Keratinocyte (primary cell): ENCODE measurements at regions not wholly inside any gene's neighbourhood (a gene's known extent, or its start where the extent isn't known, plus 50 kb on each side); places are given as distances from the start of the nearest gene placed in this dataset.

ENCODE experiments used
- DNase-seq: peaks from one replicate; pipeline ENCODE4 v3.0.0-alpha.2; 2011; ENCODE audit warnings: low read depth, missing footprints, low spot score
- FAIRE-seq: peaks from 2 replicates; lab custom pipeline; 2011; peaks lifted over from hg19 to GRCh38; lab: Jason Lieb, UNC
- H2AFZ ChIP-seq: 2 replicates; pipeline ENCODE4 v1.6.0; 2012; ENCODE audit warnings: low read length, control low read depth, inconsistent platforms; ENCODE audit not compliant: control insufficient read depth
- H3K27ac ChIP-seq: 2 replicates; pipeline ENCODE4 v1.5.1; 2011; ENCODE audit warnings: low read length; ENCODE audit not compliant: control insufficient read depth, insufficient read depth
- H3K27me3 ChIP-seq: 3 replicates; pipeline ENCODE4 v1.6.0; 2011; ENCODE audit warnings: low read length; ENCODE audit not compliant: control insufficient read depth, insufficient read depth; ENCODE audit errors: extremely low read depth
- H3K36me3 ChIP-seq, 2 experiments: 2 replicates in 1 of 2; 3 replicates in 1 of 2; pipeline ENCODE4 v1.5.1; 2011; ENCODE audit warnings: low read length in 2 of 2, mild to moderate bottlenecking in 1 of 2; ENCODE audit not compliant: control insufficient read depth in 2 of 2, insufficient read depth in 2 of 2; ENCODE audit errors: extremely low read depth in 1 of 2
- H3K4me1 ChIP-seq: 3 replicates; pipeline ENCODE4 v1.5.1; 2011; ENCODE audit warnings: low read length; ENCODE audit not compliant: control insufficient read depth, insufficient read depth; ENCODE audit errors: extremely low read depth
- H3K4me2 ChIP-seq: 3 replicates; pipeline ENCODE4 v1.6.0; 2011; ENCODE audit warnings: low read depth, low read length; ENCODE audit not compliant: control insufficient read depth, insufficient read depth; ENCODE audit errors: extremely low read depth
- H3K4me3 ChIP-seq, 3 experiments: fragments of 200-600 bp in 1 of 3; sonication (generic) in 1 of 3; 2 replicates in 2 of 3; 3 replicates in 1 of 3; pipeline ENCODE4 v1.5.1; 2011 to 2016; ENCODE audit warnings: low read length in 3 of 3, mild to moderate bottlenecking in 3 of 3, control low read depth in 2 of 3, inconsistent platforms in 1 of 3, low read depth in 1 of 3, mixed read lengths in 1 of 3, mixed run types in 1 of 3, moderate library complexity in 1 of 3; ENCODE audit not compliant: control insufficient read depth in 2 of 3, insufficient read depth in 2 of 3; ENCODE audit errors: extremely low read depth in 1 of 3
- H3K79me2 ChIP-seq: 2 replicates; pipeline ENCODE4 v1.6.0; 2012; ENCODE audit warnings: low read length; ENCODE audit not compliant: control insufficient read depth, insufficient read depth
- H3K9ac ChIP-seq: 3 replicates; pipeline ENCODE4 v1.6.0; 2011; ENCODE audit warnings: low read length; ENCODE audit not compliant: control insufficient read depth, insufficient read depth; ENCODE audit errors: extremely low read depth
- H3K9me1 ChIP-seq: 3 replicates; pipeline ENCODE4 v1.6.0; 2011; ENCODE audit warnings: low read length; ENCODE audit not compliant: control insufficient read depth, insufficient read depth; ENCODE audit errors: extremely low read depth
- H3K9me3 ChIP-seq: 2 replicates; pipeline ENCODE4 v1.5.1; 2012; ENCODE audit warnings: low read depth, low read length; ENCODE audit not compliant: control insufficient read depth
- H4K20me1 ChIP-seq: 3 replicates; pipeline ENCODE4 v1.6.0; 2011; ENCODE audit warnings: low read length; ENCODE audit not compliant: control insufficient read depth, insufficient read depth; ENCODE audit errors: extremely low read depth
- EZH2 ChIP-seq: IDR thresholded peaks from one replicate; pipeline ENCODE4 v1.6.1; 2012; ENCODE audit warnings: inconsistent platforms, mild to moderate bottlenecking, low read length, moderate library complexity
- dilution Hi-C: fragments of 300-500 bp; cut with MboI; formaldehyde crosslinking; loops from one replicate; pipeline ENCODE4 v1.7.0; 2020; ENCODE audit warnings: low sequenced_read_pairs; ENCODE audit not compliant: extremely low pct_ligation_motif_present
- TF ChIP-seq, protein P1 (sequence below), 3 experiments: IDR thresholded peaks in 1 of 3; conservative IDR thresholded peaks in 1 of 3; optimal IDR thresholded peaks in 1 of 3; 2 replicates in 2 of 3; 3 replicates in 1 of 3; pipeline versions ENCODE3 to v1.5.1; 2011; ENCODE audit warnings: low read length in 3 of 3, mild to moderate bottlenecking in 3 of 3, moderate library complexity in 2 of 3, control low read depth in 1 of 3, inconsistent platforms in 1 of 3; ENCODE audit not compliant: insufficient read depth in 2 of 3; ENCODE audit errors: extremely low read depth in 1 of 3

DNA sequence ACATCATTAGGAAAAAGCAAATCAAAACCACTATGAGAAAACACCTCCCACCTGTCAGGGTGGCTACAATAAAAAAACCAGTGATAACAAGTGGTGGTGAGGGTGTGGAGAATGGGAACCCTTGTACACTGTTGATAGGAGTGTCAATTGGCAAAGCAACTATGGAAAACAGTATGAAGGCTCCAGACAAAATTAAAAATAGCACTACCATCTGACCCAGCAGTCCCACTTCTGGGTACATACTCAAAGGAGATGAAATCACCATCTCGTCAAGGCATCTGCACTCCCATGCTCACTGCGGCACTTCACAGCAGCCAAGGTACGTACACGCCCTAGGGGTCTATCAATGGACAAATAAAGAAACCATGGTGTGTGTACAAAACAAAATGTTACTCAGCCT lies 715.1 kb downstream of the UQCRFS1 start:
- H3K4me1 ChIP-seq = no peaks in the 10 kb centered on the region
- H3K36me3 ChIP-seq = no peaks in the 10 kb centered on the region
- H3K9ac ChIP-seq = no peak overlapping the region
- no peaks in the 10 kb centered on the region for H4K20me1 ChIP-seq
- dilution Hi-C loops = no loop called here
- H3K79me2 ChIP-seq = no peaks in the 10 kb centered on the region
- H3K9me3 ChIP-seq = no peaks in the 10 kb centered on the region
- no peaks in the 10 kb centered on the region for H3K9me1 ChIP-seq
- no peak overlapping the region for H3K4me3 ChIP-seq
- DNase-seq (no peak), FAIRE-seq (no peak)
- H3K4me2 ChIP-seq = no peak overlapping the region
- TF ChIP-seq EZH2 = no peak
- TF ChIP-seq, protein P1, sequence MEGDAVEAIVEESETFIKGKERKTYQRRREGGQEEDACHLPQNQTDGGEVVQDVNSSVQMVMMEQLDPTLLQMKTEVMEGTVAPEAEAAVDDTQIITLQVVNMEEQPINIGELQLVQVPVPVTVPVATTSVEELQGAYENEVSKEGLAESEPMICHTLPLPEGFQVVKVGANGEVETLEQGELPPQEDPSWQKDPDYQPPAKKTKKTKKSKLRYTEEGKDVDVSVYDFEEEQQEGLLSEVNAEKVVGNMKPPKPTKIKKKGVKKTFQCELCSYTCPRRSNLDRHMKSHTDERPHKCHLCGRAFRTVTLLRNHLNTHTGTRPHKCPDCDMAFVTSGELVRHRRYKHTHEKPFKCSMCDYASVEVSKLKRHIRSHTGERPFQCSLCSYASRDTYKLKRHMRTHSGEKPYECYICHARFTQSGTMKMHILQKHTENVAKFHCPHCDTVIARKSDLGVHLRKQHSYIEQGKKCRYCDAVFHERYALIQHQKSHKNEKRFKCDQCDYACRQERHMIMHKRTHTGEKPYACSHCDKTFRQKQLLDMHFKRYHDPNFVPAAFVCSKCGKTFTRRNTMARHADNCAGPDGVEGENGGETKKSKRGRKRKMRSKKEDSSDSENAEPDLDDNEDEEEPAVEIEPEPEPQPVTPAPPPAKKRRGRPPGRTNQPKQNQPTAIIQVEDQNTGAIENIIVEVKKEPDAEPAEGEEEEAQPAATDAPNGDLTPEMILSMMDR (optimal IDR thresholded peaks at IDR 0.05 in 1 of 3, IDR thresholded peaks at IDR 0.05 in 1 of 3, conservative IDR thresholded peaks at IDR 0.05 in 1 of 3; ENCODE audit: extremely low read depth in 1 of 3, insufficient read depth in 2 of 3, low read length in 3 of 3) = no peak
- H3K27me3 ChIP-seq = no peaks in the 10 kb centered on the region
- no peak overlapping the region for H3K27ac ChIP-seq
- no peak overlapping the region for H2AFZ ChIP-seq

DNA sequence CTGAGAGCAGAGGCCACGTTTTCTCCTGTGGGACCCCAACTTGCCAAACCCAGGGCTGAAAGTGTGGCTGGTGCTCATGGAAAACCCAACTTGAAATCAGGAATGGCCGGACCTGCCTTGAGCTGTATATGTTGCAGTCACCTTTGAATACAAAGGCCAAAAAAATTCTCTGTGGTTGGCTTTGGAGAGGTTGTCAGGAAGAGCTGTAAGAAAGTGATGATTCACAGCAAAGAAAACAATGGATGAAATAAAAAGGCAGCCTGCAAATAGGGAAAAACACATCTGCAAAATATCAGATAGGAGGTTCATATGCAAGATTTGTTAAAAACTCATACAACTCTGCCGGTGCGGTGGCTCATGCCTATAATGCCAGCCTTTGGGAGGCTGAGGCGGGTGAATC lies 715.8 kb downstream of the UQCRFS1 start:
- Histone ChIP-seq H3K9me3 (no peaks in the 10 kb centered on the region), H3K4me2 (no peak overlapping the region), H3K9ac (no peak overlapping the region), H4K20me1 (no peaks in the 10 kb centered on the region), H3K4me1 (no peaks in the 10 kb centered on the region), H3K27me3 (no peaks in the 10 kb centered on the region), H3K36me3 (no peaks in the 10 kb centered on the region), H3K79me2 (no peaks in the 10 kb centered on the region), H3K9me1 (no peaks in the 10 kb centered on the region), H3K4me3 (no peak overlapping the region), H3K27ac (no peak overlapping the region), H2AFZ (no peak overlapping the region)
- DNase-seq = no peak
- TF ChIP-seq EZH2 = no peak
- TF ChIP-seq, protein P1 (optimal IDR thresholded peaks at IDR 0.05 in 1 of 3, IDR thresholded peaks at IDR 0.05 in 1 of 3, conservative IDR thresholded peaks at IDR 0.05 in 1 of 3; ENCODE audit: extremely low read depth in 1 of 3, insufficient read depth in 2 of 3, low read length in 3 of 3) = no peak
- no peak for FAIRE-seq
- dilution Hi-C loops = no loop called here
